ENCODE measurements at regions not wholly inside any gene's neighbourhood (a gene's known extent, or its start where the extent isn't known, plus 50 kb on each side); places are given as distances from the start of the nearest gene placed in this dataset.

DNA sequence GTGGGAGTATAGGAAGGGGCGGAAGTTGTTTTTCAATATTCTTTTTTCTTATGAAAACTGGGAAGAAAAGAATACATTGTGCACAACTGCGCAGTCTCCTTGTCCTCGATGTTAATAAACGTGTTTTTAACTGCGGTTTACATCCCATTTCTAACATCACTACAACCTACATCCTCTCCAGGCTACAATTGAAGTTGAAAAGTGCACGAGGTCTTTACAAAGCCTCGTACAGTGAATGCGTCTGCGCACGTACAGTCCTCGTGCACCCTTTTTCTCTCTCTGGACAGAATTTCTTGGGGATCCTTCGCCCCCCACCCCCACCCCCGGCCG lies 102.4 kb downstream of the WT1 start:
- no peak overlapping the region for H3K27ac ChIP-seq (ENCODE audit: low read depth in 2 of 2, low read length in 1 of 2)
- peaks cover 0 to 8% of the 10 kb centered on the region in 2 experiments; a peak in 1 of 4 replicates for H3K4me1 ChIP-seq (ENCODE audit: control insufficient read depth in 1 of 2, insufficient read depth in 2 of 2, low read depth in 1 of 2, low read length in 1 of 2)
- no peaks in the 10 kb centered on the region for H3F3A ChIP-seq (replicated peaks; ENCODE audit: insufficient read depth)
- no peaks in the 10 kb centered on the region for H3K79me2 ChIP-seq (ENCODE audit: insufficient read depth)
- H3K27me3 ChIP-seq (ENCODE audit: insufficient read depth), result peaks cover 15% of the 10 kb centered on the region; the same call in 1 of the 2 replicates
- peak overlapping the region; percentile 22 to 54; a peak in 3 of 4 replicates for H3K4me3 ChIP-seq (ENCODE audit: low read depth in 2 of 2, low read length in 1 of 2)
- TF ChIP-seq POLR2AphosphoS5 (IDR thresholded peaks at IDR 0.05; ENCODE audit: low read depth, low read length) (no peak), TAF1 (IDR thresholded peaks at IDR 0.05; ENCODE audit: borderline replicate concordance, low read depth, low read length) (no peak)
- POLR2A ChIA-PET, result no interaction called here
- H3K36me3 ChIP-seq (replicated peaks in 1 of 2; ENCODE audit: control insufficient read depth in 1 of 2, insufficient read depth in 2 of 2, low read length in 1 of 2), result no peaks in the 10 kb centered on the region
- H3K9me3 ChIP-seq, result no peaks in the 10 kb centered on the region; the same call in 1 of the 2 replicates
- H2AFZ ChIP-seq (ENCODE audit: low read depth), result peak overlapping the region; percentile 68
- WGBS (ENCODE audit: low lambda C conversion rate), result 7% methylated on average over 14 of the region's 14 CpGs
- no peak overlapping the region for H3K9ac ChIP-seq
- H3K4me2 ChIP-seq, result peak overlapping the region; percentile 80
- CTCF ChIA-PET, result interaction anchor here (0.8 to 0.9 kb wide), 2 partner anchors 8 to 23 kb away, joined by 3 read pairs; no protein-coding TSS in a partner anchor
- DNase-seq, result no peak
- H4K20me1 ChIP-seq (ENCODE audit: insufficient read depth), result no peaks in the 10 kb centered on the region
- no peaks in the 10 kb centered on the region for H3K9me2 ChIP-seq

DNA sequence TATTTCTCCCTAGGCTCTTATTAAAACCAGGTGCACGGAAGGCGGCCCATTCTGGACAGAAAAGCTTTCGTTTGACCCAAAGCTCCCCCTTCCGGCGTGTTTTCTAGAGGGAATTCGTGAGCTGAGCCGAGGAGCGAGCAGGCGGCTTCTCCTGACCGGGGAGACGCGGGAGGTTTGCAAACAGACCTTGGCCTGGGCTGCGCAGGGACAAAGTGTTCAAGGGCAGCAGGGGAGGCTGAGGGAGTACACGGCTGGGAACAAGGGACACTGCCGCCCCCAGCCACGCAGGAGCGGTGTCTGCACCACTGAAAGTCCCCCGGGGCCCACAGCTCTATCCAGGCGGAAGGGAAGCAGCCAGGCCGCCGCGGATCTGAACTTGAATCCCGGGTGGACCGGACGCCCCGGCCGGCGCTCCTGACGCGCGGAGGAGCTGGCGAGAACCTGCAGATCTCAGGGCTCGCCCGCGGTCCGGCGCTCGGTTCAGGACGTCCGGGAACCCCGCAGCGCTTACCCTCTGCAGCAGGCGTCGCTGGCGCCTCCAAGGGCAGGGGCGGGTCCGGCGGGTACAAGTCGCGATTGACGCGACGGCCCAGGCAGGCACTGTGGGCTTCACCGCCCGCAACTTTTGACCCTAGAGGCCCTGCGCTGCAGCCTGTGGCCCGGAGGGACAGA lies 101.9 kb downstream of the WT1 start:
- H3K27ac ChIP-seq (ENCODE audit: low read depth in 2 of 2, low read length in 1 of 2), result no peak overlapping the region
- H3K79me2 ChIP-seq (ENCODE audit: insufficient read depth), result no peaks in the 10 kb centered on the region
- H3K9ac ChIP-seq, result no peak overlapping the region
- 5% methylated on average over 12 of the region's 57 CpGs for WGBS (ENCODE audit: low lambda C conversion rate)
- H3K4me1 ChIP-seq (ENCODE audit: control insufficient read depth in 1 of 2, insufficient read depth in 2 of 2, low read depth in 1 of 2, low read length in 1 of 2), result peaks cover 0 to 8% of the 10 kb centered on the region in 2 experiments; a peak in 1 of 4 replicates
- ChIA-PET CTCF (interaction anchor here (0.7 to 0.9 kb wide), 4 partner anchors 9 to 463 kb away, joined by 3 read pairs; no protein-coding TSS in a partner anchor), POLR2A (no interaction called here)
- peaks cover 15% of the 10 kb centered on the region; the same call in 1 of the 2 replicates for H3K27me3 ChIP-seq (ENCODE audit: insufficient read depth)
- no peaks in the 10 kb centered on the region for H3K36me3 ChIP-seq (replicated peaks in 1 of 2; ENCODE audit: control insufficient read depth in 1 of 2, insufficient read depth in 2 of 2, low read length in 1 of 2)
- H4K20me1 ChIP-seq (ENCODE audit: insufficient read depth), result no peaks in the 10 kb centered on the region
- DNase-seq, result peak; percentile 56
- no peaks in the 10 kb centered on the region for H3K9me2 ChIP-seq
- peak overlapping the region; percentile 80 for H3K4me2 ChIP-seq
- peak overlapping the region; percentile 68 for H2AFZ ChIP-seq (ENCODE audit: low read depth)
- H3F3A ChIP-seq (replicated peaks; ENCODE audit: insufficient read depth), result no peaks in the 10 kb centered on the region
- no peaks in the 10 kb centered on the region; the same call in 1 of the 2 replicates for H3K9me3 ChIP-seq
- peak overlapping the region; percentile 22 to 54; a peak in 3 of 4 replicates for H3K4me3 ChIP-seq (ENCODE audit: low read depth in 2 of 2, low read length in 1 of 2)
- TF ChIP-seq FOSL2 (IDR thresholded peaks at IDR 0.05; ENCODE audit: borderline replicate concordance, low read depth) (no peak), GATA2 (CRISPR knock-in tag; IDR thresholded peaks at IDR 0.05) (no peak), RFX5 (IDR thresholded peaks at IDR 0.05; ENCODE audit: low read length) (no peak), EP300 (IDR thresholded peaks at IDR 0.05; ENCODE audit: borderline replicate concordance in 1 of 2, low read depth in 1 of 2, low read length in 1 of 2) (no peak), YY1 (IDR thresholded peaks at IDR 0.05; ENCODE audit: low read depth) (no peak), SMC3 (IDR thresholded peaks at IDR 0.05; ENCODE audit: low read depth, low read length) (no peak), POLR2AphosphoS5 (IDR thresholded peaks at IDR 0.05; ENCODE audit: low read depth, low read length) (no peak), NFIC (IDR thresholded peaks at IDR 0.05; ENCODE audit: borderline replicate concordance) (no peak), GABPA (IDR thresholded peaks at IDR 0.05; ENCODE audit: low read depth) (no peak), TCF12 (IDR thresholded peaks at IDR 0.05) (peak; percentile 72), RAD21 (IDR thresholded peaks at IDR 0.05; ENCODE audit: low read length) (peak; percentile 23; the same call in 1 of the 2 replicates)
- TF ChIP-seq, protein P1, sequence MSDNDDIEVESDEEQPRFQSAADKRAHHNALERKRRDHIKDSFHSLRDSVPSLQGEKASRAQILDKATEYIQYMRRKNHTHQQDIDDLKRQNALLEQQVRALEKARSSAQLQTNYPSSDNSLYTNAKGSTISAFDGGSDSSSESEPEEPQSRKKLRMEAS (IDR thresholded peaks at IDR 0.05; ENCODE audit: low read depth), result peak; percentile 47; the same call in 1 of the 2 replicates
- TF ChIP-seq, protein P2, sequence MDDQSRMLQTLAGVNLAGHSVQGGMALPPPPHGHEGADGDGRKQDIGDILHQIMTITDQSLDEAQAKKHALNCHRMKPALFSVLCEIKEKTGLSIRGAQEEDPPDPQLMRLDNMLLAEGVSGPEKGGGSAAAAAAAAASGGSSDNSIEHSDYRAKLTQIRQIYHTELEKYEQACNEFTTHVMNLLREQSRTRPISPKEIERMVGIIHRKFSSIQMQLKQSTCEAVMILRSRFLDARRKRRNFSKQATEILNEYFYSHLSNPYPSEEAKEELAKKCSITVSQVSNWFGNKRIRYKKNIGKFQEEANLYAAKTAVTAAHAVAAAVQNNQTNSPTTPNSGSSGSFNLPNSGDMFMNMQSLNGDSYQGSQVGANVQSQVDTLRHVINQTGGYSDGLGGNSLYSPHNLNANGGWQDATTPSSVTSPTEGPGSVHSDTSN (IDR thresholded peaks at IDR 0.05), result no peak
- TF ChIP-seq, protein P3, sequence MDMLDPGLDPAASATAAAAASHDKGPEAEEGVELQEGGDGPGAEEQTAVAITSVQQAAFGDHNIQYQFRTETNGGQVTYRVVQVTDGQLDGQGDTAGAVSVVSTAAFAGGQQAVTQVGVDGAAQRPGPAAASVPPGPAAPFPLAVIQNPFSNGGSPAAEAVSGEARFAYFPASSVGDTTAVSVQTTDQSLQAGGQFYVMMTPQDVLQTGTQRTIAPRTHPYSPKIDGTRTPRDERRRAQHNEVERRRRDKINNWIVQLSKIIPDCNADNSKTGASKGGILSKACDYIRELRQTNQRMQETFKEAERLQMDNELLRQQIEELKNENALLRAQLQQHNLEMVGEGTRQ (IDR thresholded peaks at IDR 0.05; ENCODE audit: borderline replicate concordance, low read depth, low read length), result no peak
- TF ChIP-seq, protein P4, sequence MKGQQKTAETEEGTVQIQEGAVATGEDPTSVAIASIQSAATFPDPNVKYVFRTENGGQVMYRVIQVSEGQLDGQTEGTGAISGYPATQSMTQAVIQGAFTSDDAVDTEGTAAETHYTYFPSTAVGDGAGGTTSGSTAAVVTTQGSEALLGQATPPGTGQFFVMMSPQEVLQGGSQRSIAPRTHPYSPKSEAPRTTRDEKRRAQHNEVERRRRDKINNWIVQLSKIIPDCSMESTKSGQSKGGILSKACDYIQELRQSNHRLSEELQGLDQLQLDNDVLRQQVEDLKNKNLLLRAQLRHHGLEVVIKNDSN (IDR thresholded peaks at IDR 0.05; ENCODE audit: borderline replicate concordance, low read depth), result no peak
- TF ChIP-seq, protein P5, sequence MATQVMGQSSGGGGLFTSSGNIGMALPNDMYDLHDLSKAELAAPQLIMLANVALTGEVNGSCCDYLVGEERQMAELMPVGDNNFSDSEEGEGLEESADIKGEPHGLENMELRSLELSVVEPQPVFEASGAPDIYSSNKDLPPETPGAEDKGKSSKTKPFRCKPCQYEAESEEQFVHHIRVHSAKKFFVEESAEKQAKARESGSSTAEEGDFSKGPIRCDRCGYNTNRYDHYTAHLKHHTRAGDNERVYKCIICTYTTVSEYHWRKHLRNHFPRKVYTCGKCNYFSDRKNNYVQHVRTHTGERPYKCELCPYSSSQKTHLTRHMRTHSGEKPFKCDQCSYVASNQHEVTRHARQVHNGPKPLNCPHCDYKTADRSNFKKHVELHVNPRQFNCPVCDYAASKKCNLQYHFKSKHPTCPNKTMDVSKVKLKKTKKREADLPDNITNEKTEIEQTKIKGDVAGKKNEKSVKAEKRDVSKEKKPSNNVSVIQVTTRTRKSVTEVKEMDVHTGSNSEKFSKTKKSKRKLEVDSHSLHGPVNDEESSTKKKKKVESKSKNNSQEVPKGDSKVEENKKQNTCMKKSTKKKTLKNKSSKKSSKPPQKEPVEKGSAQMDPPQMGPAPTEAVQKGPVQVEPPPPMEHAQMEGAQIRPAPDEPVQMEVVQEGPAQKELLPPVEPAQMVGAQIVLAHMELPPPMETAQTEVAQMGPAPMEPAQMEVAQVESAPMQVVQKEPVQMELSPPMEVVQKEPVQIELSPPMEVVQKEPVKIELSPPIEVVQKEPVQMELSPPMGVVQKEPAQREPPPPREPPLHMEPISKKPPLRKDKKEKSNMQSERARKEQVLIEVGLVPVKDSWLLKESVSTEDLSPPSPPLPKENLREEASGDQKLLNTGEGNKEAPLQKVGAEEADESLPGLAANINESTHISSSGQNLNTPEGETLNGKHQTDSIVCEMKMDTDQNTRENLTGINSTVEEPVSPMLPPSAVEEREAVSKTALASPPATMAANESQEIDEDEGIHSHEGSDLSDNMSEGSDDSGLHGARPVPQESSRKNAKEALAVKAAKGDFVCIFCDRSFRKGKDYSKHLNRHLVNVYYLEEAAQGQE (IDR thresholded peaks at IDR 0.05; ENCODE audit: low read depth, low read length), result no peak
- TF ChIP-seq, protein P6, sequence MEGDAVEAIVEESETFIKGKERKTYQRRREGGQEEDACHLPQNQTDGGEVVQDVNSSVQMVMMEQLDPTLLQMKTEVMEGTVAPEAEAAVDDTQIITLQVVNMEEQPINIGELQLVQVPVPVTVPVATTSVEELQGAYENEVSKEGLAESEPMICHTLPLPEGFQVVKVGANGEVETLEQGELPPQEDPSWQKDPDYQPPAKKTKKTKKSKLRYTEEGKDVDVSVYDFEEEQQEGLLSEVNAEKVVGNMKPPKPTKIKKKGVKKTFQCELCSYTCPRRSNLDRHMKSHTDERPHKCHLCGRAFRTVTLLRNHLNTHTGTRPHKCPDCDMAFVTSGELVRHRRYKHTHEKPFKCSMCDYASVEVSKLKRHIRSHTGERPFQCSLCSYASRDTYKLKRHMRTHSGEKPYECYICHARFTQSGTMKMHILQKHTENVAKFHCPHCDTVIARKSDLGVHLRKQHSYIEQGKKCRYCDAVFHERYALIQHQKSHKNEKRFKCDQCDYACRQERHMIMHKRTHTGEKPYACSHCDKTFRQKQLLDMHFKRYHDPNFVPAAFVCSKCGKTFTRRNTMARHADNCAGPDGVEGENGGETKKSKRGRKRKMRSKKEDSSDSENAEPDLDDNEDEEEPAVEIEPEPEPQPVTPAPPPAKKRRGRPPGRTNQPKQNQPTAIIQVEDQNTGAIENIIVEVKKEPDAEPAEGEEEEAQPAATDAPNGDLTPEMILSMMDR (IDR thresholded peaks at IDR 0.05), result peak; percentile 54
